Gastroesophageal sphincter (tissue), 3 donors: ENCODE measurements at regions not wholly inside any gene's neighbourhood (a gene's known extent, or its start where the extent isn't known, plus 50 kb on each side); places are given as distances from the start of the nearest gene placed in this dataset.

Source experiments
- CTCF ChIP-seq, 4 experiments: fragments of 200-600 bp in 2 of 4; fragments of 450-650 bp in 2 of 4; sonication (generic) in 1 of 4; IDR thresholded peaks; one replicate each; pipeline ENCODE4 v1.5.1; 2017 to 2019; ENCODE audit warnings: antibody characterized with exemption in 4 of 4, mild to moderate bottlenecking in 2 of 4, moderate library complexity in 2 of 4
- POLR2A ChIP-seq, 2 donors: fragments of 450-650 bp; IDR thresholded peaks; one replicate each; pipeline ENCODE4 v1.6.1; 2017; ENCODE audit warnings: antibody characterized with exemption in 2 of 2, mild to moderate bottlenecking in 2 of 2, moderate library complexity in 1 of 2
- POLR2AphosphoS5 ChIP-seq: sonication (generic); formaldehyde crosslinking; IDR thresholded peaks from one replicate; pipeline ENCODE4 v1.6.1; 2017; ENCODE audit warnings: antibody characterized with exemption

GRCh38 chr9:29393064-29393463 lies 1819.8 kb upstream of the C9orf72 start:
- TF ChIP-seq CTCF (IDR thresholded peaks at IDR 0.05) (no peak), POLR2AphosphoS5 (no peak), POLR2A (IDR thresholded peaks at IDR 0.05) (no peak)
